Activated naive CD4-positive, alpha-beta T cell treated with anti-CD3 and anti-CD28 coated beads, Interleukin-2, amount 50 U/mL, for 16 hours (primary cell): ENCODE measurements at regions not wholly inside any gene's neighbourhood (a gene's known extent, or its start where the extent isn't known, plus 50 kb on each side); places are given as distances from the start of the nearest gene placed in this dataset.
"Not testable (repeated sequence)": the region's sequence is repeated elsewhere in the genome, so short reads cannot be mapped to it uniquely, and the experiment has no call there.

Experiments used
- DNase-seq: peaks from one replicate; pipeline ENCODE4 v3.0.0-alpha.2; 2020

- DNase-seq = no peak
Measured at GRCh38 chr1:29623501-29623900, 387.2 kb downstream of the PTPRU start.

- DNase-seq = no peak
Measured at GRCh38 chr1:29621826-29622435, 385.6 kb downstream of the PTPRU start.

DNA sequence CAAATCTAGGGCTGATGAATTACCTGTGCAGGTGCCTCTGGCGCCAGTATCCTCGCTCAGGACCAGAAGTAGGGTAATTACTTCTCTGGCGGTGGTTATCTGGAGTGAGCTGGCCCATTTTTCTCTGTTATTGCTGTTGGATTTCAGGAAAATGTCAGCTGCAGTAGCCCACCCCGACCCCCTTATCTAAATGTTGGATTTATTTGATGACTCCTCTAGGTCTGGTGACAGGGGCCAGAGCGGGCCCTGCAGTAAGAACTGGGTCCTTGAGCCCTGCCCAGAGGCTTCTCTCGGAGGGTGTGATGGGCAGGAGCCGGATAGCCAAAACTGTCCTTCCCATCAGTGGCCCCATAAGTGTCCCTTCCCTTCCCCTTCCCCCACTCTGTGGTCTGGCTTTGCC, 384.3 kb downstream of the PTPRU start:
- DNase-seq = no peak

- DNase-seq = no peak
Measured at GRCh38 chr1:29607236-29607635, 370.9 kb downstream of the PTPRU start.

DNA sequence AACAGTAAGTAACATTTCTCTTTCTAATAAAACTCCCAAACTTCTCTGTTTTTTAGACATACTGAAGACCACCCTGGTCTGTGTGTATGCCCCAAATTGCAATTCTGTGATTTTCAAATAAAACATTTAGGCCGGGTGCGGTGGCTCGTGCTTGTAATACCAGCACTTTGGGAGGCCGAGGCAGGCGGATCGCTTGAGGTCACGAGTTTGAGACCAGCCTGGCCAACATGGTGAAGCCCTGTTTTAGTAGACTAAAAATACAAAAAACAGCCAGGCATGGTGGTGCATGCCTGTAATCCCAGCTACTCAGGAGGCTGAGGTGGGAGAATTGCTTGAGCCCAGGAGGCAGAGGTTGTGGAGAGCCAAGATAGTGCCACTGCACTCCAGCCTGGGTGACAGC, 368.5 kb downstream of the PTPRU start:
- not testable (repeated sequence) for DNase-seq

GRCh38 chr1:29603622-29604021, 367.3 kb downstream of the PTPRU start:
- no peak for DNase-seq

DNA sequence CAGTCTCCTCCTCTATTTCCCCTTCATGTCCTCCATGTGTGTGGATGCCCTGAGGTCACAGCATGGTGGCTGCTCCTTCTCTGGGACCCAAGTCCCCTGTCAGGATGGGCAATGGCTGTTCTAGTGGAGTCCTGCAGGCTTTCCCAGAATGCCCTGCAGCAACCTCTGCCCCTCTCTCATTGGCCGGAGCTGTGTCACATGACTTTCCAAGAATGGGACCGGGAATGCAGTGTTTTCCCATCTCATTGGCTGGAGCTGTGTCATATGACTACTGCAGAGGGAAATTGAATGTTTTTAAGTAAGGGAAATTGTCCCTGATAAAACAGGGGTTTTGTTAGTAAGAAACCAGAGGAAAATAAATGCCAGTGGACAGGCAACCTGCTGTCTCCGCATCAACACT, 365.9 kb downstream of the PTPRU start:
- DNase-seq = no peak

DNA sequence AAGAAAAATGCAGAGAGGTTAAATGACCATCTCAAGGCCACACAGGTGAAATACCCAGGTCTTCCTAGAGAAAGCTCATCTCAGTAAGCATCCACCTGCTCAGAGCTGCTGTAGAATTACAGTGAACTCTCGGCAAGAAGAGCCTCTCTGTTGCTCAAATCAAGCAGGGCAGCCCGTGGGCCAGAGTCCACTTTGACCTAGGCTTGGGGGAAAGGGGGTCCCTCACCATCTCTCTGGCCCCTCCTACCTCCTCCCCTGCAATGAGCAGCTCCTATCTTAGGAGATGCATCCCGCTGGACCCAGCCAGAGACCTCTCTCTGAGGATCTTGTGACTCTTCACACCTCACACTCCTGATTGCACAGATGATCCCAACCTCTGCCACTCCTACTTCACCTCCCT, 364.7 kb downstream of the PTPRU start:
- DNase-seq = no peak

DNA sequence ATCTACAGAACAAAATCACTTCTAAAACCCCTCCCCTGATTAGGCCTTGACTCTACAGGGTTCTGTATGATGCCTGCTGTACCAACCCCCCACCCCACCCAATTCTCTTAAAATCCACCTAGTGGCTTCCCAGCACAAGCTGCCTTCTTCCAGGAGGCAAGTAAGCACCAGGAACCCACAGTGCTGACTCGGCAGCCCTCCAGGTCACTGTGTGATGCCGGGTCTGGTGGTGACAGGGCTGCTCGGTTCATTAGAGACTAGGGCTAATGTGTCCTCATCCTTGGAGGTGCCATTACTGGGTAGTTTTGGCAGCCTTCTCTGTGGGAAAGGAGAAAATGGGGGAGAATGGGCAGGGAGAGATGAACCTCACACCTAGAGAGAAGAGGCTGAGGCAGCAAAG, 363.5 kb downstream of the PTPRU start:
- DNase-seq = no peak

- no peak for DNase-seq
Measured at GRCh38 chr1:29599071-29599470, 362.7 kb downstream of the PTPRU start.

- DNase-seq = no peak
Measured at GRCh38 chr1:29597861-29598260, 361.5 kb downstream of the PTPRU start.

DNA sequence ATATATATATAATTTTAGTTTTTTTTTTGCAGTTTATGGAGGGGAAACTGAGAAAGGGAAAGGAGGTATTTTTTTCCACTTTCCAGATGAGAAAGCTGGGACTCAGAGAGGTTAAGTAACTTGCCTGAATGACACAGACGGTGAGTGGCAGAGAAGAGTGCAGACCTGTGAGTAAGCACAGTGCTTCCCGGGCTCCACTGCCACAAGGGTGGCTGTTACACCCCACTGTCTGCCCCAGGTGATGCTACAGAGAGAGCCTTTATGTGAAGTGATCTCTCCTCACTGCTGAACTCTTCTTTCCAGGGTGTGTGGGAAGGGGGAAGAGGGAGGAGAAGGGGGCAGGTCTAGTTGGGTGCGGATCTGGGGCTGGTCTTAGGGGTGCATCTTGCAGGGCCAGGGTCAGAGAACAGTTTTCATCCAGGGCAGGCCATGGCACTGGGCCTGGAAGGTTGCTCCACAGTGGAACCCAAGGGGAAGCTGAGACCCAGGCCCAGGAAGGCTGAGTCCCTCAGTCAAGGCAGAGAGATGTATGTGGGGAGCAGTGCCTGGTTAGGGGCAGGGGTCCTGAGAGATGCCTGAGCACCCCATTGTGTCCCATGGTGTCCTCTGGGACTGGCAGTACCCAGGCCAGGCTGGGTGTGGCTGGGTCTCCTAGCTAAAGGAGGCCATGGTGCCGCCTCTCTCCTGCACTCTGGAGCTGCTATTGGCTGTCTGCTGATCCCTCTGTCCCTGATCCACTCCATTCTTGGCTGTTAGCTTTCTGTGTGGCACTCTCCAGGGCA, 357.5 kb downstream of the PTPRU start:
- no peak for DNase-seq

- DNase-seq = no peak
Measured at GRCh38 chr1:29592731-29593130, 356.4 kb downstream of the PTPRU start.

DNA sequence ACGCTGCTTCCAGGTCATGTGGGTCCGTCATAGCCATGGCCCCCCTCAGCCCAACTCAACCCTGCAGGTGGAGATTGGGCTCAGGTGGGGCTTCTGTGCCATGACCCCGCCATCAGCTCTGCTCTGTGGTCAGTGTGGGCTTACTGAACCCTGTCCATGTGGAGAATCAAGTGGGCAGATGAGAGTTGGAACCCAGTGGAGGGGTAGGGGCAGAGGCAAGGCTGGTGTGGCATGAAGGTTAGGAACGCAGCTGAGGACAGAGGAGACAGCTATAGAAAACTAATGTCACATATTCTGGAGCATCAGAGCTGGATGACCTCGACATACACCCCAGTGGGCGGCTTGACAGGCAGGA, 355.9 kb downstream of the PTPRU start:
- no peak for DNase-seq

- DNase-seq = no peak
Measured at GRCh38 chr1:29591601-29592260, 355.4 kb downstream of the PTPRU start.

GRCh38 chr1:29590583-29591565, 354.6 kb downstream of the PTPRU start:
- DNase-seq = no peak

- DNase-seq = not testable (repeated sequence)
Measured at GRCh38 chr1:29589716-29590115, 353.4 kb downstream of the PTPRU start.

DNA sequence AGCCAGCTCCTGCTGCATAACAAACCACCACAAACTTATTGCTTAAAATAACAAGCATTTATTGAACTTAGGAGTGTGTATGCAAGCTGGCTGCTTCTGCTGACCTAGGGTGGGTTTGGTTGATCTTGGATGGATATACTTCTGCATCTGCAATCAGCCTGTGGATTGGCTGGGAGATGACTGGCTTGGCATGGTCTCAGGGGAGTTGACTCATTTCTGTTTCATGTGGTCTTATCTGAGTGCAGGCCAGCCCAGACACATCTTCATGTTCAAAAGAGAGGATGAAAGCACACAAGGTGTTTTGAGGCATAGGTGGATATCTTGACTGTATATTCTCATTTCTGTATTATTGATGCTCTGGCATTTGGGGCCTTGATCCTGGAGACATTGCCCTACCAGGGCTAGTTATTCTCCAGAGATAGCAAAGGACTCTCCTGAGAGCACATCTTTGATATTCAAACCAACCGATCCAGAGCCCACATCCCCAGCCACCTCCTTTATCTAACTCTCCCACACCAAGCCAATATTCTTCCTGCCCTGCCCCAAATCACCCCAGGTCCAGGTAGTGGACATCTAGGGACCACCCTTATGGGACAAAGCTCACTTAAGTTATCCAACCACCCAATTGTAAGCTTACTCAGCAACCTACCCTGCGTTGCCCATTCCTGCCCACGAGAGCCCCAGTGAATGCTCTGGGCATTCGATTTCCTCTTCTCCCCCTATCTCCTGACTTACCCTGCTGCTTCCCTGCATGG, 350.8 kb downstream of the PTPRU start:
- DNase-seq = no peak

DNA sequence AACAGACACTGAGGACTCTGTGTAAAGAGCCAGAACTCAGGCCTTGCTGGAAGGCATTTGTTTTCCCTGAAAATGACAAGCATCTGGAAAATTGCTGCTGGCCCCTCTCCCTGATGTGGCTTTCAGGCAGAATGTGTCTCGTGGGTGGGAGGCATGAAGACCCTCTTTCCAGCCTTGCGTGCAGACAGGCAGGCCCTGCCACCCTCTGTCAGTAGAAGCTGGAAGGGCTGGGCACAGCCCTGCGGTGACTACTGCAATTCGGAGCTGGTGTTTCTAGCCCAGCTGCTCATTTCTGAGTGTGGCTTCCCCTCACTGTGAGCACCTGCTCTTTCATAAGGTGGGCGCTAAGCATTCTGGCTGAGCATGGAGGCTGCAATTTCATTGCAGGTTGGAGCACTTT, 349.9 kb downstream of the PTPRU start:
- no peak for DNase-seq

DNA sequence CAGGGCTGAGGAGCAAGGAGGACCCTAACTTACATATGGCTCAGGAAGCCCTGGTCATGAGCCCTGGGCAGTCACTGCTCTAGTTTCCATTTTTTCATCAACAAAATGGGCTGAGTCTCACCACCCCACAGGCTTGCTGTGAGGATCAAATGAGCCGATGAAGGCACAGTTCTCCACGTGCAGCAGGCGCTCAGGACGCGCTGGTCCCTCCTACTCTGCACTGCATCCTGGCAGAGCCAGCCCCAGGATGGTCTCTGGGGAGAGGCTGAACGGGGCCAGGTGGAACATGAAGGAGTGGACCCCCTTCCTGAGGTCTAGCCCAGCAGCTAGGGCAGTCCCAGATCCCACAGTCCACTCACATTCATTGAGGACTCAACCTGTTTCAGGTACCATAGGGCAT, 349.3 kb downstream of the PTPRU start:
- no peak for DNase-seq

DNA sequence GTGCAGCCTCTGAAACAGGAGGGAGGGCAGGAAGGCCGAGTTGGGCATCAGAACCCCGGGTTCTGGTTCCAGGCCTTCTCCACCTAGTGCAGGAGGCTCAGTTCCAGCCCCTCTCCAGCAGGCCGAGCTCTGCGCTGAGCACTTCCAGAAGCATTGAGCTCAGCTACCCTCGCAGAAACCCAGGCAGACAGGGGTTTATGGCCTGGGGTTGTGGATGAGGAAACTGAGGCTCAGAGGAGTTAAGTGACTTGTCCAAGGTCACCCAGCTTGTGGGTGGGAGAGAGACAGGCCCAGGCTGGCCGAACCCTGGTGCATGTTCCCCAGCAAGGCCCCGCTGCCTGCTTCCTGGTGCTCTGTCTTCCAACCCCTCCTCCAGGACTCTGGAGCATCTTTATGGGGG, 348.9 kb downstream of the PTPRU start:
- DNase-seq = no peak

GRCh38 chr1:29584776-29585175, 348.5 kb downstream of the PTPRU start:
- no peak for DNase-seq
